ENCODE measurements at regions not wholly inside any gene's neighbourhood (a gene's known extent, or its start where the extent isn't known, plus 50 kb on each side); places are given as distances from the start of the nearest gene placed in this dataset.

DNA sequence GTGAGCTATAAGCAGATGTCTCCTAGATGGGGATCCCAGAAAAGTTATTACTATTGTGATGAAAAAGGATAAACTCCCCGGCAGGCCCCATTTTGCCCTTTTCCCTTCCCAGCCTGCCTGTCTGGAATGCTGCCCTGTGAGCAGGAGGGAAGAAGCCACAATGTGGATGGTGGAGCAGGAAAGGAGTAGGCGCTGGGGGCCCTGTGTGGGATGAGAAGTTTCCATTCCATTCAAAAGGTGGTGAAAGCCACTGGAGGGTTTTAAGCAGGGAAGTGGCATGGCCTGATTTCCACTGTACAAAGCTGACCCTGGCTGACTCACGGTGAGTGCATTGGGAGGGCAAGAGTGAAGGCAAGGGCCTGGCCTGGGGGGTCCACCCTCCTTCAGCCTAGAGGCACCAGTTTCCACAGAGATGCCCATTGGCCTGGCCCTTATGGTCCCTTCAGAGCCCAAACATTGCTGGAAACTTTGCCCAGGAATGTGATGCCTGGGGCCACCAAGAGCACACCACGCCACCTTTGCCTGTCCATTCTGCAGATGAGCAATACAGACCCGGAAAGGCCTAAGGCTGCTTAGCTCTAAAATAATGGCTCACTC, 206.9 kb downstream of the RPLP1 start:
- H3K9me1 ChIP-seq (ENCODE audit: control insufficient read depth, extremely low read depth, insufficient read depth, low read length) = no peaks in the 10 kb centered on the region
- H3K4me1 ChIP-seq (ENCODE audit: control insufficient read depth, extremely low read depth, insufficient read depth, low read length) = no peaks in the 10 kb centered on the region
- H3K36me3 ChIP-seq (ENCODE audit: control insufficient read depth in 2 of 2, extremely low read depth in 1 of 2, insufficient read depth in 2 of 2, low read length in 2 of 2) = no peaks in the 10 kb centered on the region
- H4K20me1 ChIP-seq (ENCODE audit: control insufficient read depth, extremely low read depth, insufficient read depth, low read length) = no peaks in the 10 kb centered on the region
- dilution Hi-C loops (cut with MboI; ENCODE audit: extremely low pct_ligation_motif_present, low sequenced_read_pairs) = no loop called here
- no peak overlapping the region for H3K9ac ChIP-seq (ENCODE audit: control insufficient read depth, extremely low read depth, insufficient read depth, low read length)
- no peaks in the 10 kb centered on the region for H3K79me2 ChIP-seq (ENCODE audit: control insufficient read depth, insufficient read depth, low read length)
- FAIRE-seq (no peak), DNase-seq (ENCODE audit: low read depth, low spot score) (no peak)
- no peak overlapping the region for H3K4me3 ChIP-seq (ENCODE audit: control insufficient read depth in 2 of 3, extremely low read depth in 1 of 3, insufficient read depth in 2 of 3, low read depth in 1 of 3, low read length in 3 of 3)
- TF ChIP-seq, protein P1, sequence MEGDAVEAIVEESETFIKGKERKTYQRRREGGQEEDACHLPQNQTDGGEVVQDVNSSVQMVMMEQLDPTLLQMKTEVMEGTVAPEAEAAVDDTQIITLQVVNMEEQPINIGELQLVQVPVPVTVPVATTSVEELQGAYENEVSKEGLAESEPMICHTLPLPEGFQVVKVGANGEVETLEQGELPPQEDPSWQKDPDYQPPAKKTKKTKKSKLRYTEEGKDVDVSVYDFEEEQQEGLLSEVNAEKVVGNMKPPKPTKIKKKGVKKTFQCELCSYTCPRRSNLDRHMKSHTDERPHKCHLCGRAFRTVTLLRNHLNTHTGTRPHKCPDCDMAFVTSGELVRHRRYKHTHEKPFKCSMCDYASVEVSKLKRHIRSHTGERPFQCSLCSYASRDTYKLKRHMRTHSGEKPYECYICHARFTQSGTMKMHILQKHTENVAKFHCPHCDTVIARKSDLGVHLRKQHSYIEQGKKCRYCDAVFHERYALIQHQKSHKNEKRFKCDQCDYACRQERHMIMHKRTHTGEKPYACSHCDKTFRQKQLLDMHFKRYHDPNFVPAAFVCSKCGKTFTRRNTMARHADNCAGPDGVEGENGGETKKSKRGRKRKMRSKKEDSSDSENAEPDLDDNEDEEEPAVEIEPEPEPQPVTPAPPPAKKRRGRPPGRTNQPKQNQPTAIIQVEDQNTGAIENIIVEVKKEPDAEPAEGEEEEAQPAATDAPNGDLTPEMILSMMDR (optimal IDR thresholded peaks at IDR 0.05 in 1 of 3, IDR thresholded peaks at IDR 0.05 in 1 of 3, conservative IDR thresholded peaks at IDR 0.05 in 1 of 3; ENCODE audit: extremely low read depth in 1 of 3, insufficient read depth in 2 of 3, low read length in 3 of 3) = no peak
- no peak for TF ChIP-seq EZH2 (IDR thresholded peaks at IDR 0.05; ENCODE audit: low read length)
- H2AFZ ChIP-seq (ENCODE audit: control insufficient read depth, low read length) = no peak overlapping the region
- H3K27me3 ChIP-seq (ENCODE audit: control insufficient read depth, extremely low read depth, insufficient read depth, low read length) = peaks cover 38% of the 10 kb centered on the region
- no peak overlapping the region for H3K27ac ChIP-seq (ENCODE audit: control insufficient read depth, insufficient read depth, low read length)
- H3K4me2 ChIP-seq (ENCODE audit: control insufficient read depth, extremely low read depth, insufficient read depth, low read depth, low read length) = no peak overlapping the region
- no peaks in the 10 kb centered on the region for H3K9me3 ChIP-seq (ENCODE audit: control insufficient read depth, low read depth, low read length)

DNA sequence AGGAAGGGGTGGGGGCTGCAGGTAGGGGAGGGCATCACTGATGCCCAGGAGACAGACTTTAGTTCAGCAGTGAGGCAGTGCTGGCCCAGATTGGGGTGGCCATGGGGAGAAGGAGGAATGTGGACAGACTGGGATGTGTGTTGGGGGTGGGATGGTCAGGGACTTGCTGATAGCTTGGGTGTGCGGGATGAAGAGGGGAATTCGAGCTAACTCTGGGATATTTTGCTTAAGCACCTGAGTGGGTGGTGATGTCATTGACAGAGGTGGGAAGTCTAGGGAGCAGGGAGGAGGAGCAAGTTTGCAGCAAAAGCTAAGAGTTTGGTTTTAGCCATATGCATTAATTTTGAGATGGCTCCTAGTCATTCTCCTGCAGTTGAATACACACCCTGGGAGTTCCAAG, 207.5 kb downstream of the RPLP1 start:
- dilution Hi-C loops (cut with MboI; ENCODE audit: extremely low pct_ligation_motif_present, low sequenced_read_pairs) = no loop called here

More for the DNA sequence above, 207.5 kb downstream of the RPLP1 start:
- no peak overlapping the region for H2AFZ ChIP-seq (ENCODE audit: control insufficient read depth, low read length)
- H4K20me1 ChIP-seq (ENCODE audit: control insufficient read depth, extremely low read depth, insufficient read depth, low read length) = no peaks in the 10 kb centered on the region
- H3K4me1 ChIP-seq (ENCODE audit: control insufficient read depth, extremely low read depth, insufficient read depth, low read length) = no peaks in the 10 kb centered on the region
- no peaks in the 10 kb centered on the region for H3K9me3 ChIP-seq (ENCODE audit: control insufficient read depth, low read depth, low read length)
- no peaks in the 10 kb centered on the region for H3K79me2 ChIP-seq (ENCODE audit: control insufficient read depth, insufficient read depth, low read length)
- H3K4me2 ChIP-seq (ENCODE audit: control insufficient read depth, extremely low read depth, insufficient read depth, low read depth, low read length) = no peak overlapping the region
- H3K27ac ChIP-seq (ENCODE audit: control insufficient read depth, insufficient read depth, low read length) = no peak overlapping the region
- H3K9ac ChIP-seq (ENCODE audit: control insufficient read depth, extremely low read depth, insufficient read depth, low read length) = no peak overlapping the region
- H3K27me3 ChIP-seq (ENCODE audit: control insufficient read depth, extremely low read depth, insufficient read depth, low read length) = peaks cover 44% of the 10 kb centered on the region
- H3K9me1 ChIP-seq (ENCODE audit: control insufficient read depth, extremely low read depth, insufficient read depth, low read length) = no peaks in the 10 kb centered on the region
- TF ChIP-seq, protein P1 (optimal IDR thresholded peaks at IDR 0.05 in 1 of 3, IDR thresholded peaks at IDR 0.05 in 1 of 3, conservative IDR thresholded peaks at IDR 0.05 in 1 of 3; ENCODE audit: extremely low read depth in 1 of 3, insufficient read depth in 2 of 3, low read length in 3 of 3) = no peak
- no peak for TF ChIP-seq EZH2 (IDR thresholded peaks at IDR 0.05; ENCODE audit: low read length)
- FAIRE-seq (no peak), DNase-seq (ENCODE audit: low read depth, low spot score) (no peak)
- H3K4me3 ChIP-seq (ENCODE audit: control insufficient read depth in 2 of 3, extremely low read depth in 1 of 3, insufficient read depth in 2 of 3, low read depth in 1 of 3, low read length in 3 of 3) = no peak overlapping the region
- no peaks in the 10 kb centered on the region for H3K36me3 ChIP-seq (ENCODE audit: control insufficient read depth in 2 of 2, extremely low read depth in 1 of 2, insufficient read depth in 2 of 2, low read length in 2 of 2)

Data from keratinocyte (primary cell).